Ectodermal cell (in vitro differentiated cells): ENCODE measurements at regions not wholly inside any gene's neighbourhood (a gene's known extent, or its start where the extent isn't known, plus 50 kb on each side); places are given as distances from the start of the nearest gene placed in this dataset.

Experiments used
- H3K27ac ChIP-seq: 2 replicates; pipeline ENCODE4 v1.7.0; 2013; ENCODE audit warnings: mild to moderate bottlenecking, low read depth, low read length; ENCODE audit not compliant: insufficient read depth, poor library complexity, severe bottlenecking
- H3K27me3 ChIP-seq: 2 replicates; pipeline ENCODE4 v1.7.0; 2013; ENCODE audit warnings: mild to moderate bottlenecking, low read length; ENCODE audit not compliant: insufficient read depth, control insufficient read depth, poor library complexity, severe bottlenecking
- H3K36me3 ChIP-seq: one replicate; pipeline ENCODE4 v1.7.0; 2013; ENCODE audit warnings: low read length; ENCODE audit not compliant: control insufficient read depth, insufficient read depth
- H3K4me1 ChIP-seq: one replicate; pipeline ENCODE4 v1.7.0; 2013; ENCODE audit warnings: low read length; ENCODE audit not compliant: control insufficient read depth, insufficient read depth
- H3K4me3 ChIP-seq: 2 replicates; pipeline ENCODE4 v1.7.0; 2013; ENCODE audit warnings: low read depth, low read length, control low read depth; ENCODE audit not compliant: insufficient read depth
- H3K9me3 ChIP-seq: 2 replicates; pipeline ENCODE4 v1.7.0; 2013; ENCODE audit warnings: mild to moderate bottlenecking, low read length, moderate library complexity; ENCODE audit not compliant: control insufficient read depth
- WGBS, 2 experiments: methylation state at CpG; one replicate each; pipeline ENCODE4 v1.1.7; 2013; ENCODE audit warnings: missing lambda C conversion rate in 2 of 2; 5-methylcytosine and 5-hydroxymethylcytosine counted together

DNA sequence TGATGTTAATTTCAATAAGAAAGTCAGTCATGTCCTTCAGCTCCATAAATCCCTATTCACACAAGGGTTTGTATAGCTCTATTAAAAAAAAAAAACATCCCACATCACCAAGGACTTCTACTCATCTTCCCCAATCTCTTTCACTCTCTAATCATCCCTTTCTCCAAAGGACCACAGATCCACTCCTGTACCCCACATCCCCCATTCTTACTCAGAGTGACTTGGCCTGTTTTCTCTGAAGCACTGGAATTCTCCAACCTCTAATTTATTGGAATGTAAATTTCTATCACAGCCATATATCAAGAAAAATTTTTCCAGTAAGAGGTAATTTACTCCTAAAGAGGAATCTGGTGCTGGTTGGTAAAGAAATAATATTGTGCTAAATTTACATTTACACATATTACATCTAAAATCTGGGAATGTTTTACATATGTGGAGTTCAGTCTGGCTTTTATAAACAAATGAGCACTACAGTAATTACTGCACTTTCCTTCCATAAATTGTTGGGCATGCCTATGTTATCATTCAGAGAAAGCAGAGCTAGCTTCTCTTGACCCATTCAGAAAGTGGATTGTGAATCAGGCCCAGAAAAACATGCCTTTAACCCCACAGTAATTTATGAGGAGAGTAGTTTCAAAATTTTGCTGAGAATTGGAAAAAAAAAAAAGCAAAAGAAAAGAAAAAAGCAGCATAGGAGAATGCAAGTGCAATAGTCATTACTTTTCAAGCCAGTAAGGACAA lies 399.5 kb upstream of the TNC start:
- Histone ChIP-seq H3K27me3 (no peaks in the 10 kb centered on the region), H3K4me3 (no peak overlapping the region), H3K36me3 (no peaks in the 10 kb centered on the region), H3K4me1 (peaks cover 7% of the 10 kb centered on the region), H3K27ac (no peak overlapping the region), H3K9me3 (no peaks in the 10 kb centered on the region)

GRCh38 chr9:115520646-115521045 lies 402.7 kb upstream of the TNC start:
- Histone ChIP-seq H3K27ac (no peak overlapping the region), H3K4me1 (no peaks in the 10 kb centered on the region), H3K27me3 (no peaks in the 10 kb centered on the region), H3K4me3 (no peak overlapping the region), H3K36me3 (no peaks in the 10 kb centered on the region), H3K9me3 (no peaks in the 10 kb centered on the region)
- WGBS, 2 experiments = 50 to 63% methylated on average over 3 of the region's 3 CpGs

DNA sequence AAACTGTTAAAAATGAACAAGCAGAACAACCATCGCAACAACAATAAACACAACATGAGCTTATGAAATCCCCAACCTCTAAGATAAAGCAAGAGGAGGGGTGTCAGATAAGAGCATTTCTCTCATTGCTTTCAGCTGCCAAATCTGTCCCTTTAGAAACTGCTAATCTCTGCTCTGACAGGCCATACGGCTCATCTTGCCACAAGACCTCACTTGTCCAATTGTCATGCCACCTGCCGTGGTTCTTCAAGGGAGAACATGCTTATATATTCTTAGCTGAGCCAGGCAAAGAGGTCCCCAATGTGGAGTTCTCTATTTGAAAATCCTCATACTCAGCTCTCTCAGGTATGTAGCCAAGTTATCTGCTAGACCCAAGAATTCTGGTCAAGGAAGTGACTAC lies 405.0 kb upstream of the TNC start:
- H3K4me1 ChIP-seq = no peaks in the 10 kb centered on the region
- H3K27me3 ChIP-seq = no peaks in the 10 kb centered on the region
- H3K27ac ChIP-seq = no peak overlapping the region
- H3K36me3 ChIP-seq = no peaks in the 10 kb centered on the region
- 87 to 91% methylated on average over 3 of the region's 3 CpGs for WGBS, 2 experiments
- no peaks in the 10 kb centered on the region for H3K9me3 ChIP-seq
- H3K4me3 ChIP-seq = no peak overlapping the region

GRCh38 chr9:115524453-115525059 lies 406.6 kb upstream of the TNC start:
- H3K27me3 ChIP-seq = no peaks in the 10 kb centered on the region
- no peak overlapping the region for H3K27ac ChIP-seq
- no peaks in the 10 kb centered on the region for H3K9me3 ChIP-seq
- H3K4me1 ChIP-seq = no peaks in the 10 kb centered on the region
- H3K36me3 ChIP-seq = no peaks in the 10 kb centered on the region
- WGBS, 2 experiments = 50 to 57% methylated on average over 3 of the region's 3 CpGs
- H3K4me3 ChIP-seq = no peak overlapping the region

- 92 to 96% methylated on average over 7 of the region's 7 CpGs for WGBS, 2 experiments
- H3K4me3 ChIP-seq = no peak overlapping the region
- no peaks in the 10 kb centered on the region for H3K36me3 ChIP-seq
- H3K27me3 ChIP-seq = no peaks in the 10 kb centered on the region
- no peaks in the 10 kb centered on the region for H3K4me1 ChIP-seq
- H3K9me3 ChIP-seq = no peaks in the 10 kb centered on the region
- no peak overlapping the region for H3K27ac ChIP-seq
Measured at GRCh38 chr9:115525111-115526058, 407.4 kb upstream of the TNC start.

DNA sequence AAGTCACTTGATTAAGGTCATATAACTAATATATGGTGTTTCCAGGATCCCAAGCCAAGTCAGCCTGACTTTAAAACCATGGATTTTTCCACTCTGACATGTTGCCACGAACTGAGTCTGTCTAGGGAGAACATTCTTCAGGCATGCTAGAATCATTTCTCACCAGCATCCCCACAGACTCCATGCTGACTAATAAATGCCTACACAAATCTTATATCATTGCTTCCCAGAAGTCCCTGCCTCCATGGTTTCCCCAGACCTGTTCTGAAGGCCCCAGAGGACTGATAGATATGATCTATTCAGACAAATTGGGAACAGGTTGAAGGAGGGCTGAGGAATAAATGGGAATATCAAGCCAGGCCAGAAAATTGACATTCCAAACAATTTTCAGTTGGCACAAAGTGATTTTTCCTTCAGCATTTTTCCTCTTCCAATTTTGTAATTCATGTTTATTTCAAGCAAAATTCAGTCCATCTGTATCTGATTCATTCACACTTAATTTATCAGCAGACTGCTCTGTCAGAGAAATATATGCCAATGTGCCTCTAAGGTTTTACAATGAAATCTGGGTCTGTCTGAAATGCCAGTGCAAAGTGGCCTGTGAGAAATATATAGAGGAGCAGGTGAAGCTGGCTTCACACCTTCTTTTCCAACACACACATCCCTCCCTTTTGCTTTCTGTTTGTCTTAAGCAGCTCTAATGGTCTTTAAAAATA lies 413.6 kb upstream of the TNC start:
- Histone ChIP-seq H3K4me1 (no peaks in the 10 kb centered on the region), H3K4me3 (no peak overlapping the region), H3K9me3 (no peaks in the 10 kb centered on the region), H3K27me3 (no peaks in the 10 kb centered on the region), H3K36me3 (no peaks in the 10 kb centered on the region), H3K27ac (no peak overlapping the region)
- 79 to 85% methylated on average over 1 of the region's 1 CpG for WGBS, 2 experiments

- H3K9me3 ChIP-seq = no peaks in the 10 kb centered on the region
Measured at GRCh38 chr9:115533511-115533910, 415.6 kb upstream of the TNC start.

DNA sequence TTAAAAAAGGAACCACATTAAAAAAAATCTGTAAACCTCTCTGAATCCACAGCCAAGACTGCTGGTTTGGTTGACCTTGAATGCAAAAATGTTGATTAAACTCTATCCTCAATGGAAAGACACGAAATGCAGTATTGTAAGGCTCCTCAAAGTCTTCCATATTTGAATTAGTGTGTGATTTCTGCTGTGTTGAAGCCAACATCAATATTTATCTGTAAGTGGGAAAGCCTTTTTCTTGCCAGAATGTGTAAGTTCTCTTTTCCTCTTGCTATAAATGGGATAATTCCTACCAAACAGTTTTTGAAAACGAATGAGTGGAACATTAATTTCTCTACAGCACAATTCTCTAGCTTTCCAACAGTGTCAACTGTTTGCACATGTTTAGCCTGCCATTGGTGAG lies 422.1 kb upstream of the TNC start:
- no peaks in the 10 kb centered on the region for H3K9me3 ChIP-seq
- WGBS, 2 experiments = 98 to 100% methylated on average over 2 of the region's 2 CpGs
- H3K36me3 ChIP-seq = no peaks in the 10 kb centered on the region

More at GRCh38 chr9:115533511-115533910, 415.6 kb upstream of the TNC start:
- no peaks in the 10 kb centered on the region for H3K36me3 ChIP-seq
- no peak overlapping the region for H3K27ac ChIP-seq
- H3K4me1 ChIP-seq = no peaks in the 10 kb centered on the region
- no peak overlapping the region for H3K4me3 ChIP-seq
- H3K27me3 ChIP-seq = no peaks in the 10 kb centered on the region

DNA sequence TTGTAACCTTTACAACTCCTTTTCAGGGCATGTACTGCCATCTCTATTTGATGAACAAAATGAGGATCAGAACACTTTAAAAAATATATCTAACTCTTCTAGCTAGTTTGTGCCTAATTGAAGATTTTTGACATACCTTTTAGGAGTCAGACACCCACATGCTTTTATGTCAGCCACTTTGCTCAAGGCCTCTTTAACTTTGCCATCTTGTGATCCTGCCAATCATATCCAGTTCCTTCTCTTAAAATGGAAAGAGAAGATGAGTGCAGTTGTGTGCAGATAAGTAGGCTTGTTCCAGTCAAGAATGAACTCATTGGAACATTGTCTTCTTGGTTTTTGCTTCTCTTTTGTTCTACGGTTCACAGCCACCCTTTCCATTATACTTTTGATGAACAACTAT lies 425.6 kb upstream of the TNC start:
- no peaks in the 10 kb centered on the region for H3K4me1 ChIP-seq
- H3K9me3 ChIP-seq = no peaks in the 10 kb centered on the region
- no peak overlapping the region for H3K27ac ChIP-seq
- H3K4me3 ChIP-seq = no peak overlapping the region
- no peaks in the 10 kb centered on the region for H3K36me3 ChIP-seq
- H3K27me3 ChIP-seq = no peaks in the 10 kb centered on the region
- WGBS, 2 experiments = 85 to 92% methylated on average over 1 of the region's 1 CpG

More for the DNA sequence above, 422.1 kb upstream of the TNC start:
- no peaks in the 10 kb centered on the region for H3K4me1 ChIP-seq
- no peak overlapping the region for H3K27ac ChIP-seq
- H3K4me3 ChIP-seq = no peak overlapping the region
- H3K27me3 ChIP-seq = no peaks in the 10 kb centered on the region
